NCI-H2227 (cell line): ENCODE measurements at regions not wholly inside any gene's neighbourhood (a gene's known extent, or its start where the extent isn't known, plus 50 kb on each side); places are given as distances from the start of the nearest gene placed in this dataset.
"Not testable (repeated sequence)": the region's sequence is repeated elsewhere in the genome, so short reads cannot be mapped to it uniquely, and the experiment has no call there.

Experiments used
- DNase-seq: peaks from one replicate; lab custom pipeline; 2025; ENCODE audit not compliant: unreplicated experiment; lab: John Stamatoyannopoulos, UW

DNA sequence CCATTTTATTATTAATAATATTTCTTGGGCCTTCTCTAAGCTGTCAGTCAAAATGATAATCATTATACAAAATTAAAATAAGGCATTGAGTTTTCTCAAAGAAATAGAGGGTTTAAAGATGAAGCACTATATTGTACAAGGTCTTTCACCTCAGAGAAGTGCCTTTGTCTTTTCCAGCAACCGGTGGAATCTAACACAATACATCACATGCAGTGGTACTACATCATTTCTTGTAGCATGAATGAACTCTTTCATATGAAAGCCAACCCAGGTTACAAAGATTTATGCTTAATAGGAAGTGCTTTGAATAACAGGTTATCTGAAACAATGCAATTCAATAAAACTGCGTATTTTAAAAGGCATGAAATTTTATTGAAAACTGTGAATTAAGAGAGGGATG lies 1620.8 kb downstream of the PCDH9 start:
- no peak for DNase-seq

DNA sequence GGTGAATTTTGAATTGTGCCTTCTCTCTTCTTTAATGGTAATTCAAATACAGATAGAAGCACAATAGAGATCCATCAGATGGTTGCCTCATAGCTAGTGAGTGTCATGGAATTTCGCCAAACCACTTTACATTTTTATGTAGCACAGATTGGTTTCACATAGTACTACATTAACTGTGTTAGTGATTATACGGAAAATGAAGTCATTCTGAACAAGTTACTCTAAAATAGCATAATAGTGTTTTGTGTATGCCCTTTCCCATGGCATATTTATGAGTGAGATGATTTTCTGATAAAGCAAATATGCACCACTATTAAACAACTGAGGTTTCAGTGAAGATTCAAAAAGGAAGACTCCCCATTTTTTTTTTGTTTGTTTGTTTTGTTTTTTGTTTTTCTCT lies 1623.5 kb downstream of the PCDH9 start:
- DNase-seq = no peak

DNA sequence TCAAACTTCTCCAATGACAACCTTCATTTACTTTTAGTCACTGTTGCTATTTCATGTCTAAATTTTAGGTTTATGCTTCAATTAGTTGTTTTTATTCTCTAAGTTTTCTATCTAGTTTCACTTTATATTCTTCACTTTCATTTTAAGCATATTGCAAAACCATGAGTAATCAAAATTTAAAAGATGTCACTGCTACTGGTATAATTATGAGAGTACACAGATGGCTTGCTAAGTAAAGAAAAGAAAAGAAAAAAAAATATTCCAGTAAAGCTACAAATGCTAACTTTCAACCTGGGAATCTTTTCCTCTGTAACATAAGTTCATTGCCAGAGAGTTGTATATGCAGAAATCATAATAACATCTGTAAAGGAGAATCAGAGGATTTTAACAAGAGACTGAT lies 1624.7 kb downstream of the PCDH9 start:
- DNase-seq = no peak

DNA sequence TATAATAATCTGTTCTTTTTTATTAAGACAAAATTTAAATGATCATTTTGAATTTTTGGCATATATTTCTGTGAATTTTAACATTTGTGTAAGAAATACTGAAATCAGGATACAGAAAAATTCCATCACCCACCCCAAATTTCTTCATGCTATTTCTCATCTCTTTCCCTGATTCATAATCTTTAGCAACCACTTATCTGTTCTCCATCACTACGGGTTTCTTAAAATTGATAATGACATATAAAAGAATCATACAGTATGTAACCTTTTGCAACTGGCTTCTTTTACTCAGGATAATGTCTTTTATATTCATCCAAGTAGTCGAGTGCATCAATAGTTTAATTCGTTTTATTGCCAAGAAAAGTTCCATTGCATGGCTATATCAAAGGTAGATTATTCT lies 1627.0 kb downstream of the PCDH9 start:
- DNase-seq = no peak

DNA sequence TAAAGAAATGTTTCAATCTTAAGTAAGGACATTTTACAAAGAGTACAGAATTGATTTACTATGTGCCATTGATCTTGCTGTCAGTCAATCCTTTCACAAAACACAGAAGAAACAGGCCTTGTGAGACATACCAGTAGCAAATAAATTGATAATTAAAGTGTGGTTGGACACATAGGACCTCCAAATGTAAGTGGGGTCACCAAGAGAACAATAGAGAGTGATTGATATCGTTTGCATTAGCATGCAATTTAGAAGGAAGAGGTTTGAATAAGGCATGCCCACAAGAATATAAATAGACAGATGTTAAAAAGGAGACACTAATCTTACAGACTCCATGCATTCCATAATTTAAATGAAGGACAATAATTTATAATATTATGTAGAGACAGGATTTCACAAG lies 1628.3 kb downstream of the PCDH9 start:
- DNase-seq = no peak

DNA sequence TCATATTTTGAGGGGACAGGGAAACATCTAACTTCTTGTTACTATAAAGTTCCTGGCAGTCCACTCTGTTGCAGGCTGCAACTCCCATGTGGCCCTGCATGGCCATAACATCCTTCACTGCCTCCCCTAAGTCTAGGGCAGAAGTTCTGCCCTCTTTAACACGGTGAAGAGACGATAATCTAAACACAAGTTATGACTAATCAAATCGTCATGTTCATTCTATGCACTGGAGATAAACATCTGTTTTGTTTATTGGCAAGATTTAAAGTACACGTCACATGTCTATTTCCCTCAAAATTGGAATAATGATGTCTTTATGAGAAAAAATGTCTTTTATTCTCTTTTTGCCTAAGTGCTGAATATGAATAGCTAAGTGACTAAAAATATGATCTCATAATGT lies 1629.4 kb downstream of the PCDH9 start:
- DNase-seq = no peak

DNA sequence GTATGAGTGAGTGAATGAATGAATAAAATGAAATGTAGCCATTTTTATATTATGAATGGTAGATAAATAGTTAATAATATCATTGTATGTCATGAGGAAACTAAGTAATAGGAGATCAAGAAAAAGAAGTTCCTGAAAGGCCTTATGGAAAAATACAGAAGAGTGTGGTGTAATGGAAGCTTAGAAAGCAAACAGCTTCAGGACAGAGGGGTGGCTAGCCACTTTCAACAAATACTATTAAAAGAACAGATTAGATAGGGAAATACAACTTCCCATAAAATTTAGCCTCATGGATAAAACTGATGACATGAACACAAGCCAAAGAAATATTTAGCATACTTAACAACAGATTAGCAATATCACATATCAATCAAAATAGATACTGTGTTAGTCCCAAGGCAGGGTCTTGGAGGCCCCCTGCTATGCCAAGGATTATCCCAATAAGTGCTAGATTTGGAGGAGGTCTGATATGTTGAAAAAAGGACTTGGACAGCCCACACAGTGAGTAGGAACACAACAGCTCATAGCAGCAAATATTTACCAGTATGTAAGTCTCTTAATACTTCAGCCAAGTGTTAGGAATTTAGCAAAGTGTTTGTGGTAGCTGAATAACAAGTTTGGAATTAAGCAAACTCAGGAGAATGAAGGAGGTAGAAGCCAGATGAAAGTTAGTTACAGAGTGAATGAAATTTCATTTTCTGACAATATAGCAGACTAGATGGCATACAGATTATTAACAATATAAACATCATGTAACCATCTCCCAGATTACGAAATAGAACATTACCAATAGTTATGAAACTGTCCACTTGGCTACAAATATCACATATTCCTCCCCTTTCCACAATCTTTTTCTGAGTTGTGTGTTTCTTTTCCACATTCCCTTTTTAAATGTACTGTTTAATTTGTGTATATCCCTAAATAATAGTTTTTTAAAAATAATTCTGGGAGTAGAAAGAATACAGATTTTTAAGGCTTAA lies 1632.0 kb downstream of the PCDH9 start:
- no peak for DNase-seq

DNA sequence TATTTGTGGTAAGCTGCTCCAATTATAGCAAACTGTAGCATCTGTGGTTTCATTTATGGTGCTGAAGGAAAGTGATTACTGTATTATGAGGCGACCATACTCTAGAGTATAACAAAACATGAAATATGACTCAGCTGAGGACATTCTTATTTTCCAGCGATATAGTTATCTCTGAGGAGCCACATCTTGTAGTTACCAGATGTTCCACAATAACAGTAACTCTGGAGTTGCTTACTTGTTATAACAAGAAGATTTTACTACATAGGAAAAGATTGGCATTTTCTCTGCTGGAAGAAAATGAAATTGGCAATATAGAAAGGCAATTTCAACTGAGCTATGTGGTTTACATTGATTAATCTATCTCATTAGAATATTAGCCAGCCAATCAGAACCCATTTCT lies 1634.2 kb downstream of the PCDH9 start:
- no peak for DNase-seq

DNA sequence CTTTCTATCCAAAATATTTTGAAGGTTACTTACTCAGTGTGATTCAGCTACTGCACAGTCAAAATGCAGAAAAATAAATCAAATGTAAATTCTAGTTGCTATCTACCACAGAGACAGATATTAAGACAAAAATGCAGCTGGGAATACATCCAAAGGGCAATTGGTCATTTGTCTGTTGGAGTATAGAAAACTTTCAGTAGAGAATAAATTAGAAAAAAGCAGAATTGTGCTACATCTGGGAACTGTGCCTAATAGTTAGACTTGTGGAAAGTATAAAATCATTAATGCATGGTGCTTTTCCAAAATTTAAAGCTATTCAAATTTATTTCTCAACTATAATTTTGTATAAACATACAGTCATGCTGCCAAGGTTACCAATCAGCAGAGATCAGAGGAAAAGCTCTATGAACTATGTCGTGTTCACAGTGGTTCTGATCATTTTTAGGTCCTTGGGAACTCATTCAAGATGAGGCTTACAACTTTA lies 1635.8 kb downstream of the PCDH9 start:
- no peak for DNase-seq

DNA sequence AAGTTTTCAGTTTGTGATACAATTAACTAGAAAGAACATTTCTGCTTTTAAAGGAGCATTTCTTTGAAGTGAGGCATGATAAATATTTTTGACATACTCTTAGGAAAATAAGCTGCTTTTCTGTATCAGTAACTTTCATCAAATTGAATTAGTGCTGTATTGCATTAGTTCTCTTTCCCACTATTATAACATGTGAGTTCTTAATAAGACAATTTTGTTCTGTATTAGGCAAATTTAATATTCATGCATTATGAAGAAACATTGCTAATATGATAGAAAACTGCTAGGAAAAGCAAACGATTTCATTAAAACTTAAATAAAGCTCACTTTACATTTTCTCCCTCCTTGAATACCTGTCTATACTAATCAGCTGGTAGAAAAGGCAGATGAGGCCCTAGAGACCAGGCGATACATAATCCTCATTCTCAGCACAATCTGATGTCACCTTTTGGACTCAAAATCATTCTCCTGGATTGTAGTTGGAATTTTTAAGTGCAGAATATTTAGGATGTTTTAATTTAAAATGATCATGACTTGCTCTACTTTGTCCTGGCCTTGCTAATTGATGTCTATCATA lies 1636.8 kb downstream of the PCDH9 start:
- DNase-seq = no peak

DNA sequence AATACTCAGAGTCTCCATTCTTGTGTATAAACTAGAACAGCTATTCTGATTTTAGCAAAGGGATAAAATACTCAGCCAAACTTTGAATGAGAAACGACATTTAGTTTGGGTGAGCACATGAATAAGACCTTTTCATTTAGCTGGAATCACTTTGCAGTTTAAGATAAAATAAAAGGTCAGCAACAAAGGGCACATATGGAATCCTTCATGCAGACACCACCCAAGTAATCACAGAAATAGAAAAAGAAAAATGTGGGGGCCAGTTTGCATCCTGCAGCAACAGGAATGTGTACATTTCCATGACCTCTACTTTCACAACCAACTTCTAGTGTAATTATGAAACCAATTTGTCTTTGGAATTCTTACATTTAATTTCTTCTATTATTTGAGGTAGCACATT lies 1637.4 kb downstream of the PCDH9 start:
- DNase-seq = no peak

DNA sequence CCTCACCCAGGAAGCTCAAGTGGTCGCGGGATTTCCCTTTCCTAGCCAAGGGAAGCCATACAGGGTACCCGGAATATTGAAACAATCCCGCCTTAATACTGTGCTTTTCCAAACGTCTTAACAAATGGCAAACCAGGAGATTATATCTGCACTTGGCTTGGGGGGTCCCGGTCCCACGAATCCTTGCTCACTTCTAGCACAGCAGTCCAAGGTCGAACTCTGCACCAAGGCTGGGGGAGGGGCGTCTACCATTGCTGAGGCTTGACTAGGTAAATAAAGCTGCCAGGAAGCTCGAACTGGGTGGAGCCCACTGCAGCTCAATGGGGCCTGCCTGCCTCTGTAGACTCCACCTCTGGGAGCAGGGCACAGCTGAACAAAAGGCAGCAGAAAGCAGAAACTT lies 1644.8 kb downstream of the PCDH9 start:
- DNase-seq = no peak

DNA sequence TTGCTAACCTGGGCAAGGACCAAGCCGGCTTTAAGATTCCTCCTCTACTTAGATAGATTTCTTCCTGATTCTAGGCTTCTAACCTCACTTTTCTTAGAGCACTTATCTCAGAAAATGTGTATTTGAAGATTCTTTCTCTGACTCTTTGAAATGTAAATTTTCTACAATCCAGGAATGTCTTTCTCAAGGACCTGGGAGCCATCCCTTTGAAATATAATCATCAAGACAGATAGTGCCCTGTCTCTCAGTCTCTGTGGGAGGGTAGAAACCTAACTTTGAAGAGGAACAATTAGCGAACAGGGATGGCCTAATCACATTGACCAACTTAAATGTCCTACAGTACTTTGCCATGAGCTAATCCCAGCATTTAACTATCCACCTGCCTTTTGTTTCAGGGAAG lies 1646.0 kb downstream of the PCDH9 start:
- no peak for DNase-seq

DNA sequence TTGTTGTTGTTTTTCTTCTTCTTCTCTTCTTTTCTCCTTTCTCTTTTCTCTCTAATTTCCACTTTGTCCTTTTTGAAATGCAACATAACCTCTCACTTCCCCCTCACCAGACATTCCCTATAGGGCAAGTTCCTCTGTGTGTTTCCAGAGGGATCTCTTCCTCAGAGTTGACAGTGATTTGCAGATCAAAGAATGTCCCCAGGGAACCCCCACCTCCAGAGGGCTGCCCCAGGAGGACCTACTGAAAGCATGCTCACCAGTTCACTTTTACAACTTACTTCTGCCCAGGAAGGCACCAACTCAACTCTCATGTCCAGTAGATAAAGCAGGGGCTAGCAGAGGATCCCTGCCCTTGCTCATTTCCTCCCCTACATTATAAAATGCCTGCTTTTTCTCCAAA lies 1648.0 kb downstream of the PCDH9 start:
- no peak for DNase-seq

DNA sequence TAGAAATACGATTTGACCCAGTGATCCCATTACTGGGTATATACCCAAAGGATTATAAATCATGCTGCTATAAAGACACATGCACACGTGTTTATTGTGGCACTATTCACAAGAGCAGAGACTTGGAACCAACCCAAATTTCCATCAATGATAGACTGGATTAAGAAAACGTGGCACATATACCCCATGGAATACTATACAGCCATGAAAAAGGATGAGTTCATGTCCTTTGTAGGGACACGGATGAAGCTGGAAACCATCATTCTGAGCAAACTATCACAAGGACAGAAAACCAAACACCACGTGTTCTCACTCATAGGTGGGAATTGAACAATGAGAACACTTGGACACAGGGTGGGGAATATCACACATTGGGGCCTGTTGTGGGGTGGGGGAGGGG lies 1665.6 kb downstream of the PCDH9 start:
- not testable (repeated sequence) for DNase-seq

DNA sequence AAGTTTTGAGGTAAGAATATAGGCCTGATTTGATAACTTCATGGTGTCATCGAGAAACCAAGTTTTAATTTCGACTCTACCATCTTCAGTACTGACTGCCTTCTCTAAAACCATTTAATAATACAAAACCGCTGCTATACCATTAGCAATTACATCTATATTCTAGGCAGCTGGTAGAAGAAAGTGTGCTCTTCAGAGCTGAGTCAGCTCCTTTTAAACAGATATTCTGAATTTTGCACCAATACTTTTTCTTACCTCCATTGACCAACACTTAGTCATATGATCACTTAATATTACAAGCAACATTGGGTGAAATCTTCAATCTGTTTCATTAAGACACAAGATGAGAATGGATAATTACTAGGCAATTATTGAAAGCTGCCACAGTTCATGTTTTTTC lies 1667.8 kb downstream of the PCDH9 start:
- no peak for DNase-seq

DNA sequence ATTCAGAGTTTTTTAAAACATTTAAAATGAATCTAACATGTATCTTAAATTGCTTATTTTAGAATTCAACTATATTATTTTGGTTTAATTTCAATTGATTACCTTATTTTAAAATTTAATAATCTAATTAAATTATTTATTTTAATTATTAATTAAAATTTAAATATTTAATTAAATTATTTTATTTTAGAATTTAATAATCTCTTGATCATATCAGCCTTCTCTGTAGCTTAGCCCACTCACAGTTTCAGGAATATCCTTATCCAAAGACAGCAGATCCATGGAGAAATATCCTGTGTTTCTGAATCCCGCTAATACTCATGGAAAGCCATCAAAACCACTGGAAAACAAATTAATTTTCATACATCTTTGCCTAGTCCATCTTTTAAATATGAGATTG lies 1669.2 kb downstream of the PCDH9 start:
- no peak for DNase-seq

DNA sequence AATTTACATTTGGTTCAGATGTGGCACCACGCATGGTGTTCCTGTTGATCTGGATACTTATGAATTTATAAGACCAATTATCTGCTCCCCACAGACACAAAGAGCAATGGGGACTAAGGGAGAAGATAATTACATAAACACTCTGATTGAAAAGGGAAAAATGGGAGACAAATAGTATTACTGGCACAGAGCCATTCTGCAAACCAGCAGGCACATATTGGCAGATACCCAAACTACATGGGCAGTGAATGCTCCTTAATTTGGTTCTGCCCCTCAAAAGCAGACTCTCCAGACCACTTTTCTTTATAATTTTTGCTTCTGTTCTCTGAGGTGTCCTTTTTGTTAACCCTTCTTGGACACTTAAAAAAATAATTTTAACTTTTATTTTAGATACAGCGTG lies 1674.2 kb downstream of the PCDH9 start:
- peak; percentile 64 for DNase-seq

DNA sequence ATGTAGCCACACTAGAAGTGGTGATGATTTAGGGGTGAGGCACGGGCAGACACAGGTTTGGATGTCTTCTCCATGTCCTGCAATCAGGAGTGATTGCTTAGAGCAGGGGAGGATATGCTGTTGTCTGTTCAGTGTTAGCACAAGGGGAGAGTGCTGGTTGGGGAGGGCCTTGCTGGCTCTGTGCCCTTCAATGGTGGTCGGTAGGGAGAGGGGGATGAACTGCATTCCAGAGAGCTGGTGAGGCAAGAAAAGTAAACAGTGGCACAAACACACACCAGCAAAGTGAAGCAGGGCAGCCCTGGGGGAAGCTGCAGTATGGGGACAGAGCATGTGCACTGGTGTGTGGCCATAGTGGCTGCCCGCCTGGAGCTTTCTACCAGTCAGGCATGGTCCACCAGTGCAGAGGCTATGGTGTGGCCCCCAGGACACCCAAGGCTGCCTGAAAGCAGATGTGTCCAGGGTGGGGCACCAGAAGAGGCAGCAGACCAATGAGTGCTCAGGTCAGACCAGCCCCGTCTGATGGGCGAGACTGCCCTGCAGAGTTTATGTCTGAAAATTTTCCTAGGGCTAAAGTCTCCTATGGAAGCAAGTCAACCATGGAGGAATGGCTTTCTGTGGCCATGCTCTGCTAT lies 1676.9 kb downstream of the PCDH9 start:
- DNase-seq = no peak

DNA sequence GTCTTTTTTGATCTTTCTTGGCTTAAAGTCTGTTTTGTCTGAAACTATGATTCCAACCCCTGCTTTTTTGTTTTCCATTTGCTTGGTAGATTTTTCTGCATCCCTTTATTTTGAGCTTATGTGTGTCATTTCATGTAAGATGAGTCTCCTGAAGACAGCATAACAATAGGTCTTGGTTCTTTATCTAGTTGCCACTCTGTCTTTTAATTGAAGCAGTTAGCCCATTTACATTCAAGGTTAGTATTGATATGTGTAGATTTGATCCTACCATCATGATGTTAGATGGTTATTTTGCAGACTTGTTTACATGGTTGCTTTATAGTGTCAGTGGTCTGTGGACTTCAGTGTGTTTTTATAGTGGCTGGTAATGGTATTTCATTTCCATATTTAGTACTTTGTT lies 1678.9 kb downstream of the PCDH9 start:
- DNase-seq = no peak

DNA sequence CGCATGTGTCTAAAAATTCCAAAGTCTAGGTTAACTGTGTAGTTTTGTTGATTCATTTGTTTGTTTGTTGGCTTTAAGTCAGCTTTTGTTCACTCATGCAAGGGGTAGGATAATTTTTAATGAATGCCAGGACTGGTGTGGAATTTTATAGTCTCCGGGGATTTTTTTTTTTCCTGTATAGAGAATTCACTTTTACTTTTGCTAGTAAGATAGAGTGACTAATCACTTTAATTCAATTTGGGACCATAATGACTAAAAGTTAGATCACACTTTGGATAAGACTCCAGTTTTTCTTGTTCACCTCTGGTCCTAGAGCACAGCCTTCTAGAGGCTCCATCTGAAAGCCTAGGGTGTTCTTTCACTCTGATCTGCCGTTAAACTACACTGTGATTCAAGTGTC lies 1690.0 kb downstream of the PCDH9 start:
- no peak for DNase-seq

DNA sequence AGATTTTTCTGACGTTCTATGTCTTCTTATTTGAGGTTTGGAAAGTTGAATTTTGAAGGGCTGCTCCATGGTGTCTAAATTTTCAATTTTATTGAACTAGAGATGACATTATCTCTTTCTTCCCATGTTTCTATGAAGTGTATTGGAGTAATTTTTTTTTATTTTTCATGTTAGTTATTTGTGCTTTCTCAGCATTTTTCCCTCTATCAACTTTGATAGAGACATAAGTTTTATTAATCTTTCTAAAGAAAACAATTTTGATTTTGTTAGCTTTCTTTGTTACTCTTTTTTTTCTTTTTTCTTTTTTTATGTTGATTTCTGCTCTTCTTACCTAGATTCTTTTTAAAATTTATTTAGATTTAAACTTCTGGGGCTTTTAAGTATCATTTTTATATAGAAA lies 1694.8 kb downstream of the PCDH9 start:
- DNase-seq = no peak
